ENCODE measurements at regions not wholly inside any gene's neighbourhood (a gene's known extent, or its start where the extent isn't known, plus 50 kb on each side); places are given as distances from the start of the nearest gene placed in this dataset.
A peak's percentile ranks its signal among the peaks of the same experiment; 100 is the strongest.

GRCh38 chr14:22386924-22387775 is 201.9 kb downstream of the DAD1 start:
- FAIRE-seq (no peak), ATAC-seq (peak; percentile 18), DNase-seq (ENCODE audit: low read depth, low spot score) (peak; percentile 77)
- ChIA-PET SMC1A (ENCODE audit: uncharacterized antibody, unreplicated experiment) (interaction anchor here (0.8 to 22.6 kb wide), 22 partner anchors 12 to 266 kb away, joined by 3 to 912 read pairs (median 6); no protein-coding TSS in a partner anchor), POLR2A (interaction anchor here (0.7 to 4.2 kb wide), 4 partner anchors 77 to 90 kb away, joined by 3 to 20 read pairs (median 4); no protein-coding TSS in a partner anchor), RAD21 (ENCODE audit: unreplicated experiment) (interaction anchor here (0.9 to 7.8 kb wide), 17 partner anchors 10 to 270 kb away, joined by 3 to 272 read pairs (median 7); no protein-coding TSS in a partner anchor), CTCF (interaction anchor here (0.7 to 9.8 kb wide), 22 partner anchors 16 to 466 kb away, joined by 3 to 411 read pairs (median 24); no protein-coding TSS in a partner anchor)
- 0 out of 2 replicates have a peak overlapping the region, but pooled peaks have one; percentile 7 for H3K4me2 ChIP-seq (ENCODE audit: control insufficient read depth, insufficient read depth)
- H4K20me1 ChIP-seq (ENCODE audit: control insufficient read depth, insufficient read depth) = no peaks in the 10 kb centered on the region
- WGBS (ENCODE audit: insufficient coverage, insufficient replicate concordance, low lambda C conversion rate, missing lambda C conversion rate) = 46% methylated on average over 22 of the region's 22 CpGs
- H3K9ac ChIP-seq (ENCODE audit: control insufficient read depth, insufficient read depth, low read length) = no peak overlapping the region
- no peaks in the 10 kb centered on the region for H3K36me3 ChIP-seq (ENCODE audit: control insufficient read depth in 2 of 2, insufficient read depth in 2 of 2, low read length in 1 of 2)
- no peaks in the 10 kb centered on the region for H3K9me3 ChIP-seq (replicated peaks; ENCODE audit: control insufficient read depth, insufficient read depth, low read length)
- peaks cover 69% of the 10 kb centered on the region for H3K4me1 ChIP-seq (ENCODE audit: control insufficient read depth, insufficient read depth, low read length)
- H3K4me3 ChIP-seq = no peak overlapping the region
- in situ Hi-C loops (cut with MboI) (loop anchor here (10.0 kb wide), 1 partner anchor 468 kb away; no protein-coding TSS in a partner anchor), intact Hi-C loops (cut with micrococcal nuclease; ENCODE audit: unreplicated experiment) (loop anchor here (1.0 to 10.0 kb wide), 6 partner anchors 86 to 598 kb away; partner anchors contain the start of gene AJUBA)
- peak overlapping the region; percentile 59 for H2AFZ ChIP-seq (ENCODE audit: control insufficient read depth, low read depth, low read length)
- H3K79me2 ChIP-seq (ENCODE audit: control insufficient read depth, insufficient read depth, low read length) = no peaks in the 10 kb centered on the region
- H3K27me3 ChIP-seq (replicated peaks in 1 of 2; ENCODE audit: control insufficient read depth in 2 of 2, insufficient read depth in 2 of 2, low read length in 1 of 2) = no peaks in the 10 kb centered on the region
- H3K27ac ChIP-seq (ENCODE audit: control insufficient read depth, insufficient read depth) = no peak overlapping the region
- BruUV-seq (replicated peaks) = no TSS peak
- TF ChIP-seq RAD21 (IDR thresholded peaks at IDR 0.05; ENCODE audit: insufficient read depth, low read depth, low read length) (peak; percentile 98), NKRF (conservative IDR thresholded peaks at IDR 0.05) (no peak), FOXM1 (IDR thresholded peaks at IDR 0.05; ENCODE audit: low read depth, low read length) (no peak), SP1 (IDR thresholded peaks at IDR 0.05; ENCODE audit: low read depth, low read length) (no peak), NBN (IDR thresholded peaks at IDR 0.05) (peak; percentile 22; the same call in 1 of the 2 replicates), SPI1 (IDR thresholded peaks at IDR 0.05; ENCODE audit: borderline replicate concordance, insufficient read depth, low read depth, low read length) (no peak), MEF2A (IDR thresholded peaks at IDR 0.05; ENCODE audit: insufficient read depth, low read depth, low read length) (0 out of 2 replicates have a peak, but pooled peaks have one; percentile 61), EED (IDR thresholded peaks at IDR 0.05; ENCODE audit: low read depth) (0 out of 2 replicates have a peak, but pooled peaks have one; percentile 22), BHLHE40 (IDR thresholded peaks at IDR 0.05; ENCODE audit: borderline replicate concordance in 1 of 2, low read depth in 2 of 2, low read length in 1 of 2) (peak; percentile 74 to 80; a peak in 3 of 4 replicates)
- TF ChIP-seq, protein P1, sequence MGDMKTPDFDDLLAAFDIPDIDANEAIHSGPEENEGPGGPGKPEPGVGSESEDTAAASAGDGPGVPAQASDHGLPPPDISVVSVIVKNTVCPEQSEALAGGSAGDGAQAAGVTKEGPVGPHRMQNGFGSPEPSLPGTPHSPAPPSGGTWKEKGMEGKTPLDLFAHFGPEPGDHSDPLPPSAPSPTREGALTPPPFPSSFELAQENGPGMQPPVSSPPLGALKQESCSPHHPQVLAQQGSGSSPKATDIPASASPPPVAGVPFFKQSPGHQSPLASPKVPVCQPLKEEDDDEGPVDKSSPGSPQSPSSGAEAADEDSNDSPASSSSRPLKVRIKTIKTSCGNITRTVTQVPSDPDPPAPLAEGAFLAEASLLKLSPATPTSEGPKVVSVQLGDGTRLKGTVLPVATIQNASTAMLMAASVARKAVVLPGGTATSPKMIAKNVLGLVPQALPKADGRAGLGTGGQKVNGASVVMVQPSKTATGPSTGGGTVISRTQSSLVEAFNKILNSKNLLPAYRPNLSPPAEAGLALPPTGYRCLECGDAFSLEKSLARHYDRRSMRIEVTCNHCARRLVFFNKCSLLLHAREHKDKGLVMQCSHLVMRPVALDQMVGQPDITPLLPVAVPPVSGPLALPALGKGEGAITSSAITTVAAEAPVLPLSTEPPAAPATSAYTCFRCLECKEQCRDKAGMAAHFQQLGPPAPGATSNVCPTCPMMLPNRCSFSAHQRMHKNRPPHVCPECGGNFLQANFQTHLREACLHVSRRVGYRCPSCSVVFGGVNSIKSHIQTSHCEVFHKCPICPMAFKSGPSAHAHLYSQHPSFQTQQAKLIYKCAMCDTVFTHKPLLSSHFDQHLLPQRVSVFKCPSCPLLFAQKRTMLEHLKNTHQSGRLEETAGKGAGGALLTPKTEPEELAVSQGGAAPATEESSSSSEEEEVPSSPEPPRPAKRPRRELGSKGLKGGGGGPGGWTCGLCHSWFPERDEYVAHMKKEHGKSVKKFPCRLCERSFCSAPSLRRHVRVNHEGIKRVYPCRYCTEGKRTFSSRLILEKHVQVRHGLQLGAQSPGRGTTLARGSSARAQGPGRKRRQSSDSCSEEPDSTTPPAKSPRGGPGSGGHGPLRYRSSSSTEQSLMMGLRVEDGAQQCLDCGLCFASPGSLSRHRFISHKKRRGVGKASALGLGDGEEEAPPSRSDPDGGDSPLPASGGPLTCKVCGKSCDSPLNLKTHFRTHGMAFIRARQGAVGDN (IDR thresholded peaks at IDR 0.05) = peak; percentile 42; the same call in 1 of the 2 replicates
- TF ChIP-seq, protein P2, sequence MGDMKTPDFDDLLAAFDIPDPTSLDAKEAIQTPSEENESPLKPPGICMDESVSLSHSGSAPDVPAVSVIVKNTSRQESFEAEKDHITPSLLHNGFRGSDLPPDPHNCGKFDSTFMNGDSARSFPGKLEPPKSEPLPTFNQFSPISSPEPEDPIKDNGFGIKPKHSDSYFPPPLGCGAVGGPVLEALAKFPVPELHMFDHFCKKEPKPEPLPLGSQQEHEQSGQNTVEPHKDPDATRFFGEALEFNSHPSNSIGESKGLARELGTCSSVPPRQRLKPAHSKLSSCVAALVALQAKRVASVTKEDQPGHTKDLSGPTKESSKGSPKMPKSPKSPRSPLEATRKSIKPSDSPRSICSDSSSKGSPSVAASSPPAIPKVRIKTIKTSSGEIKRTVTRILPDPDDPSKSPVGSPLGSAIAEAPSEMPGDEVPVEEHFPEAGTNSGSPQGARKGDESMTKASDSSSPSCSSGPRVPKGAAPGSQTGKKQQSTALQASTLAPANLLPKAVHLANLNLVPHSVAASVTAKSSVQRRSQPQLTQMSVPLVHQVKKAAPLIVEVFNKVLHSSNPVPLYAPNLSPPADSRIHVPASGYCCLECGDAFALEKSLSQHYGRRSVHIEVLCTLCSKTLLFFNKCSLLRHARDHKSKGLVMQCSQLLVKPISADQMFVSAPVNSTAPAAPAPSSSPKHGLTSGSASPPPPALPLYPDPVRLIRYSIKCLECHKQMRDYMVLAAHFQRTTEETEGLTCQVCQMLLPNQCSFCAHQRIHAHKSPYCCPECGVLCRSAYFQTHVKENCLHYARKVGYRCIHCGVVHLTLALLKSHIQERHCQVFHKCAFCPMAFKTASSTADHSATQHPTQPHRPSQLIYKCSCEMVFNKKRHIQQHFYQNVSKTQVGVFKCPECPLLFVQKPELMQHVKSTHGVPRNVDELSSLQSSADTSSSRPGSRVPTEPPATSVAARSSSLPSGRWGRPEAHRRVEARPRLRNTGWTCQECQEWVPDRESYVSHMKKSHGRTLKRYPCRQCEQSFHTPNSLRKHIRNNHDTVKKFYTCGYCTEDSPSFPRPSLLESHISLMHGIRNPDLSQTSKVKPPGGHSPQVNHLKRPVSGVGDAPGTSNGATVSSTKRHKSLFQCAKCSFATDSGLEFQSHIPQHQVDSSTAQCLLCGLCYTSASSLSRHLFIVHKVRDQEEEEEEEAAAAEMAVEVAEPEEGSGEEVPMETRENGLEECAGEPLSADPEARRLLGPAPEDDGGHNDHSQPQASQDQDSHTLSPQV (IDR thresholded peaks at IDR 0.05) = peak; percentile 63; the same call in 1 of the 2 replicates
